Motor neuron (in vitro differentiated cells): ENCODE measurements at regions not wholly inside any gene's neighbourhood (a gene's known extent, or its start where the extent isn't known, plus 50 kb on each side); places are given as distances from the start of the nearest gene placed in this dataset.
"Not testable (repeated sequence)": the region's sequence is repeated elsewhere in the genome, so short reads cannot be mapped to it uniquely, and the experiment has no call there.

Experiments
- ATAC-seq, 8 experiments: fragments of 200-7000 bp; cut with Tn5 transposase; replicated peaks in 6 of 8; 2 replicates each; pipeline ENCODE4 v1.8.0; 2021; ENCODE audit warnings: mild to moderate bottlenecking in 8 of 8, moderate library complexity in 8 of 8
- H3K27ac ChIP-seq, 2 donors: fragments of 250-450 bp; sonication (Bioruptor Pico); 2 replicates each; pipeline ENCODE4 v1.9.0; 2021; ENCODE audit warnings: antibody characterized with exemption in 2 of 2, mild to moderate bottlenecking in 2 of 2, moderate library complexity in 1 of 2
- H3K4me1 ChIP-seq, 2 donors: fragments of 250-450 bp; sonication (Bioruptor Pico); replicated peaks in 1 of 2; 2 replicates each; pipeline ENCODE4 v1.6.1; 2021; ENCODE audit warnings: antibody characterized with exemption in 2 of 2, mild to moderate bottlenecking in 2 of 2, moderate library complexity in 1 of 2
- H3K4me3 ChIP-seq, 5 donors: fragments of 250-450 bp; sonication (Bioruptor Pico); 2 replicates each; pipeline ENCODE4 v1.9.0; 2021; ENCODE audit warnings: antibody characterized with exemption in 5 of 5, mild to moderate bottlenecking in 5 of 5, moderate library complexity in 4 of 5
- WGBS, 10 experiments: fragments of 450-650 bp; shearing (Covaris generic); methylation state at CpG; one replicate each; pipeline ENCODE4 v1.0.0; 2022; 5-methylcytosine and 5-hydroxymethylcytosine counted together
- in situ Hi-C, 9 experiments: fragments of 400-800 bp; cut with MboI; loops; one replicate each; pipeline ENCODE4 v1.15.0; 2021; ENCODE audit warnings: low sequenced_read_pairs in 9 of 9, low pct_unique_long_range_greater_than_20kb in 2 of 9; ENCODE audit not compliant: unreplicated experiment in 9 of 9

DNA sequence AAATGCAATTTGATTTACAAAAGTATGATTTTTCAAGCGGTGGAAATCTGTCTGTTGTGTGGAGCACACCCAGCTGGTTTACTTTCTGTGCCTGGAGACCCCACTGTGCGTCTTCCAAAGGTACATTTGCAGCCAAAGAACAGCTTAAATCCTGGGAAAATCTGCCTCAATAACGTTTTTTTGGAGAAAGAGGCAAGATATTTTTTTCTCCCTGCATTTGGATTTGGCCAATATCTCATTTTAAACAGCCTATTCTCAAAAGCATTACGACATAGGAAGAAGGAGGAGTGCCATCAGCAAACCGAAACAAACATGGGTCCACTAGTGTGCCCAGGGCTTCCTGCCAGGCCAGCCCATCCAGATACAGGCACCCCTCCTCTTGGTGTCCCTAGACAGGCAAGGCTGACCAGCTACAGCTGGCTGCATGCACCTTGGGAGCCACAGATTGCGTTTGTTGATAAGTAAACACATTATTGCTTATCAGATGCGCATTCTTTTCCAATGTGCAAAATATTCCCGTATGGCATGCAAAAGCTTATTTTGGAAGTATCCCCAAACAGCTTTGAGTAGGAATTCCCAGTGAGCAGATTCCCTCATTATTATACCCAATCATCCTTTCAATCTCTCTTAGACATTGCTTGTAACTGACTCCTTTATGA is 184.5 kb upstream of the MARCKS start:
- WGBS, 10 experiments, result 0 to 88% (median 66%) methylated on average over 2 to 8 of the region's 8 CpGs; no CpG with 5 or more reads in 1 of the 10 experiments
- in situ Hi-C loops, result no loop called here
- peak in 3 of 8 experiments; percentile 75 to 86 (median 81) for ATAC-seq
- no peak overlapping the region for H3K4me3 ChIP-seq
- H3K27ac ChIP-seq, result no peak overlapping the region
- H3K4me1 ChIP-seq, result peaks cover 11 to 20% of the 10 kb centered on the region in 2 donors

DNA sequence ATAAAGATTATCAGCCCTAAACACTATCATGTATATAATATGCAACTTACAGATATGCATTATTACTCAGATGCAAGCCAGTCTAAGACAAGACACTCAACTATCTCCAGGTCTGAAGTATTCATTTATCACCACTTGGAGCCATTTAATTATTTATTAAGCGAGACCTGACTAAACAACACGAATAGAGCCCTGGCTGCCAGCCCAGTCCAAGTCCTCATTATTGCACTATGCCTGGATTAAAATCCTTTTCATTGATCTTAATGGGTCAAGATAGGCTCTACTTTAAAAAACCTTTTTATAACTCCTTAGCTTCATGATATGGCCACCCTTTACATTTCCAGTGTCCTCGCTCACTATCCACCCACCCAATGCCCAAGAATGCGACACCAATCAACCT is 183.1 kb upstream of the MARCKS start:
- no peak for ATAC-seq
- H3K27ac ChIP-seq, result no peak overlapping the region
- H3K4me3 ChIP-seq, result no peak overlapping the region
- 56 to 96% (median 92%) methylated on average over 1 to 4 of the region's 4 CpGs; no CpG with 5 or more reads in 2 of the 10 experiments for WGBS, 10 experiments
- in situ Hi-C loops, result no loop called here
- H3K4me1 ChIP-seq, result peaks cover 11 to 20% of the 10 kb centered on the region in 2 donors

DNA sequence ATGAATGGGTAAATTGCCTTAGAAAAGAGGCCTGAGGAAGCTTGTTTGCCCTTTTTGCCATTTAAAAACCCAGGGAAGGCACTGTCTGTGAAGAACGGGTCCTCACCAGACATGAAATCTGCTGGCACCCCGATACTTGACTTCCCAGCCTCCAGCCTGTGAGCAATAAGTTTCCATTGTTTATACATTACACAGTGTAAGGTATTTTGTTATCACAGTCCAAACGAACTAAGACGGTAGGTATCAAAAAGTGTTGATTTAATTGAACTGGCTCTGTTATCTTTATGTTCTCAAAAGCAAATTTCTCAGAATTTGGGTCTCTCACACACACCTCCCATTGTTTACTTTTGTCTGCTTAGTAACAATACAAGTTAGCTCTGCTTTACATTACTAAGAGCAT is 181.1 kb upstream of the MARCKS start:
- Histone ChIP-seq H3K27ac (no peak overlapping the region), H3K4me1 (peaks cover 11 to 20% of the 10 kb centered on the region in 2 donors), H3K4me3 (no peak overlapping the region)
- 79 to 100% (median 94%) methylated on average over 1 to 4 of the region's 4 CpGs; no CpG with 5 or more reads in 2 of the 10 experiments for WGBS, 10 experiments
- in situ Hi-C loops, result no loop called here
- no peak for ATAC-seq

DNA sequence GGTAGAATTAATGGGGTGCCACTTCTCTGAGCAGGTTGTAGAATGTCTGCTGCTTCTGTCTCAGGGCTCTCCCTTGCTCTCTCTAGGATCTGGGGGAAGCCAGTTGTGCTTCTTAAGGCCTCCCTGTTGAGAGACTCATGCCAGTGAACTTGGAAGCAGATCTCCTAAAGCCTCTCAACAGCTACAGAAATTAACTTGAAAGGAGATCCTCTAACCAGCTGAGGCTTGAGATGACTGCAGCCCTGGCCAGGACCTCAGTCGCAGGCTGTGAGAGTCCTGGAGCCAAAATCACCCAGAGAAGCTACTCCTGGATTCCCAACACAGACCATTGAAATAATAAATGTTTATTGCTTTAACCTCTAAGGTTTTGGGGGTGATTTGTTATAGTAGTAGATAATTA is 180.2 kb upstream of the MARCKS start:
- 80 to 100% (median 100%) methylated on average over 1 of the region's 1 CpG; no CpG with 5 or more reads in 6 of the 10 experiments for whole genome bisulfite sequencing, 10 experiments
- H3K4me3 ChIP-seq, result no peak overlapping the region
- no peak for ATAC-seq
- in situ Hi-C loops, result no loop called here
- no peak overlapping the region for H3K27ac ChIP-seq
- H3K4me1 ChIP-seq, result peaks cover 4 to 12% of the 10 kb centered on the region in 2 donors

DNA sequence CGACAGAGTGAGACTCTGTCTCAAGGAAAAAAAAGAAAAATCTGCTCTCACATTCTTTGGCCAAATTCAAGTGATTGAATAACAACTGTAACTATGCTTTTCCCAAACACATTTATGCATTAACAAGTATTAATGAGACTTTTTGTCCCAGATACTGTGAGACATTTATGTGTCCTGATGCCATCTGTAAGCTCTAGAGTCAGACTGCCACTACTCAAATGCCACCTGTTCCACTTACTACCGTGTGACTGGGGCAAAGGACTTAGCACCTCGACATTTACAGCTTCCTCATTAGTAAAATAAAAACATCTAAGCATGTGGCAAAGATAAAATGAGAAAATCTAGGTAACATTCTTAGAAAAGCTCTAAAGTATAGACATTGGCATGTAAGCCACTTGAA is 178.1 kb upstream of the MARCKS start:
- in situ Hi-C loops, result no loop called here
- WGBS, 10 experiments, result 40 to 100% (median 80%) methylated on average over 1 to 3 of the region's 3 CpGs; no CpG with 5 or more reads in 3 of the 10 experiments
- no peak overlapping the region for H3K27ac ChIP-seq
- no peaks in the 10 kb centered on the region for H3K4me1 ChIP-seq
- no peak for ATAC-seq
- no peak overlapping the region for H3K4me3 ChIP-seq

DNA sequence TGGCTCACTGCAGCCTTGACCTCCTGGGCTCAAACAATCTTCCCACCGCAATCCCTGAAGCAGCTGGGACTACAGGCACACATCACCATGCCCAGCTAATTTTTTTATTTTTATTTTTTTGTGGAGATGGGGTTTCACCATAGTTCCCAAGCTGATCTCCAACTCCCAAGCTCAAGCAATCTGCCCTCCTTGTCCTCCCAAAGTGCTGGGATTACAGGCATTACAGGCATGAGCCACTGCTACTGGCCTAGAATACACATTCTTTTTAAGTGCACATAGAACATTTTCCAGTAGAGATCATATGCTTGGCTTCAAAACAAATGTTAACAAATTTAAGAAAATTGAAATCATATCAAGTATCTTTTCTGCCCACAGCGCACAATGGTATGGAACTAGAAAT is 176.8 kb upstream of the MARCKS start:
- 47 to 100% (median 95%) methylated on average over 1 to 2 of the region's 2 CpGs for WGBS, 10 experiments
- no peak for ATAC-seq
- Histone ChIP-seq H3K4me3 (no peak overlapping the region), H3K4me1 (no peaks in the 10 kb centered on the region), H3K27ac (no peak overlapping the region)
- in situ Hi-C loops, result no loop called here

DNA sequence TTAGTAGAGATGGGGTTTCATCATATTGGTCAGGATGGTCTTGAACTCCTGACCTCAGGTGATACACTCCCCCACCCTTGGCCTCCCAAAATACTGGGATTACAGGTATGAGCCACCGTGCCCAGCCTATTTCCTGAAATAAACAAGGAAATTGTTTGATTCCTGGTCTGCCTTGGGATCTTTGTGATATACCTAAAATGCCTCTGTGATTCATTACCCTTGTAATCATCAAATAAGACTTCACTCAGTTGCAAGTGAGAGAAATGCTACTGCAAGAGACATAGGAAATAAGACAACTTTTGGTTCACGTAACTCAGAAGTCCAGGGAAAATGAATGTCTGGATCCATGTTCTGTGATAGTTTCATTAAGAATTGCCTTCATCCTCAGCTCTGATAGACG is 173.2 kb upstream of the MARCKS start:
- Histone ChIP-seq H3K4me3 (no peak overlapping the region), H3K27ac (no peak overlapping the region), H3K4me1 (no peaks in the 10 kb centered on the region)
- ATAC-seq, result no peak
- WGBS, 10 experiments, result 82 to 100% (median 93%) methylated on average over 1 to 3 of the region's 3 CpGs; no CpG with 5 or more reads in 2 of the 10 experiments
- in situ Hi-C loops, result no loop called here

DNA sequence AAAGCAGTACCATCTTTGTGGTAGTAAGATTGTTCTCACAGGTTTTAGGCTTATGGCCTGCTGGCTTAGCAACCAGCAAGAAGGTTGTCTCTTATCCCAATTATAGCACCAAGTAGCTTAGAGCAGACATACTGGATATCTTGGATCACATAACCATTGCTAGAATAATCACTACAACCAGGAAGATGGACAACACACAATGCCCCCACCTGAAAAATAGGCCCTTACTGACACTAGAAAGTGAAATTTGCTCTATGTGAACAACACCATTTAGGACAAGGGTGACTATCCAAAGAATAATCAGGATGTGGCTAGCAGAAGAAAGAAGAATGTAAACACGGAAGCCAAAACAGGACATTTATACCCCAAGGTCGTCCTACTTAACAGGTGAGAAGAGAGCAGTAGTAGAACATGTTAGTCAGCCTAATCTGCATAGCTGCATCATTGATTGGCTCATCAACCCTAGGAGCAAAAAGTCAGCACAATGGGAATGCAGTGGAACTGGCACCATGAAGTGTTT is 172.7 kb upstream of the MARCKS start:
- no peaks in the 10 kb centered on the region for H3K4me1 ChIP-seq
- H3K27ac ChIP-seq, result no peak overlapping the region
- H3K4me3 ChIP-seq, result no peak overlapping the region
- WGBS, 10 experiments, result 50 to 100% (median 77%) methylated on average over 1 to 2 of the region's 2 CpGs; no CpG with 5 or more reads in 2 of the 10 experiments
- in situ Hi-C loops, result no loop called here
- ATAC-seq, result no peak

- H3K27ac ChIP-seq, result no peak overlapping the region
- WGBS, 10 experiments, result 71 to 100% (median 100%) methylated on average over 1 of the region's 1 CpG; no CpG with 5 or more reads in 3 of the 10 experiments
- ATAC-seq, result no peak
- no peaks in the 10 kb centered on the region for H3K4me1 ChIP-seq
- in situ Hi-C loops, result no loop called here
- H3K4me3 ChIP-seq, result no peak overlapping the region
Measured at GRCh38 chr6:113686049-113686448, 171.1 kb upstream of the MARCKS start.

GRCh38 chr6:113689620-113690019 is 167.5 kb upstream of the MARCKS start:
- H3K4me3 ChIP-seq, H3K4me1 ChIP-seq, in situ Hi-C loops, ATAC-seq, H3K27ac ChIP-seq: not testable (repeated sequence)
- 33 to 100% (median 97%) methylated on average over 1 to 3 of the region's 4 CpGs for WGBS, 10 experiments

DNA sequence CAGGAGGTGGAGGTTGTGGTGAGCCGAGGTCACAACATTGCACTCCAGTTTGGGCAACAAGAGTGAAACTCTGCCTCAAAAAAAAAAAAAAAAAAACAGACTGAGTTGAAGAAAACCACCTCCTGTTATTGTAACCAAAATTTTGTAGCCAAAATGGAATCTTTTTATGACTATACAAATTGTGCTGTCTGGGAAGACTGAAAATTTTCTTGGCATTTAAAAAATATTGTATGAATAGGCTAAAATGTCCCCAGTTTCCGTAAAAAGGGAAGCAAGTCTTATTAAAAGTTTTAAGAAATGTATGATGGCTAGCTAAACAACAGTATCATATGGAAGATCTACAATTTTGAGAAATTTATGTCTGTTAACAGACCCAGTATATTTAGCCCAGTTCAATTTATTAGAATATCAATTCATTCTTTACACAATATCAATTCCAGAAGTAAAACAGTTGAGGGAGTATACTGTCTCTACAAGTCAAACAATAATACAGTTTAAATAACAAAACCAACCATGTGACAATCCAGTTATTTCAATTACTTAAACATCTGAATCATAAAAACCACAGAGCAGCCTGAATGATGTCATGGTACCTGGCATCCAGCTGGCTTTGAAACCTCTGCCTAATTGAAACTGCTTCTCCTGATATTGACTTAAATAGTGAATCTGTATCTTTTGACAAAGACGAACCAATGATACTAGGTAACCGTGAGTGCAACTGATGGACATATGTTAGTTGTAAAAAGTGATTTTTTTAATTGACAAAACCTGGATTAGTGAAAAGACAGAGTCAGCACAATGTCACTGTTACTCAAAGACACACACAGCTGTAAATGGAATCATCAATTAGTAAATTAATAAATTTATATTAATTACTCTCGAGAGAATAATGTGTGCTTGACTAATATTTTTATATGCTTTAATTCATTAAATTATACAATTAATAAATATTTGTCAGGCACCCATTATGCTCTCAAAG is 166.6 kb upstream of the MARCKS start:
- in situ Hi-C loops, result no loop called here

GRCh38 chr6:113691260-113691656 is 165.9 kb upstream of the MARCKS start:
- in situ Hi-C loops, result no loop called here
- no peaks in the 10 kb centered on the region for H3K4me1 ChIP-seq
- ATAC-seq, result no peak
- 90 to 100% (median 97%) methylated on average over 2 to 4 of the region's 4 CpGs for WGBS, 10 experiments
- H3K4me3 ChIP-seq, result no peak overlapping the region
- H3K27ac ChIP-seq, result no peak overlapping the region

More for the DNA sequence above, 166.6 kb upstream of the MARCKS start:
- H3K4me1 ChIP-seq, result no peaks in the 10 kb centered on the region
- 32 to 100% (median 83%) methylated on average over 1 to 5 of the region's 5 CpGs for WGBS, 10 experiments
- no peak overlapping the region for H3K27ac ChIP-seq
- H3K4me3 ChIP-seq, result no peak overlapping the region
- ATAC-seq, result peak in 5 of 8 experiments; percentile 37 to 71 (median 60)

DNA sequence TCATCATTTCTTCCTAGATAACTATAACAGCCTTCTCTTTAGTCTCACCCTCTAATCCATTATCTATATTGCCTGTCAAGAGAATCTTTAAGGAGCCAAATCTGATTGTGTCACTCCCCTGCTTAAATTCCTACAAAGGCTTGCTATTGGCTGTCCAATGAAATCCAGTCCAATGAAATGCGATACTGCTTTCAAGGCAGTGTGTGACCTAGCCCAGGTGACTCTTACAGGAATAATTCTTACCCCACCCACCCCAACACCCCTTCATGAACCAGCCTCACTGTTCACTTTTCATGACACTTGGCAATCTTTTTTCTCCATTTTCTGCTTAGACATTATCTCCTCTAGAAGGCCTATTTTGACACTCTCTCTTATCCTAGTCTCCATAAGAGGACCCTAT is 163.3 kb upstream of the MARCKS start:
- in situ Hi-C loops, result no loop called here
- Histone ChIP-seq H3K4me3 (no peak overlapping the region), H3K27ac (no peak overlapping the region), H3K4me1 (no peaks in the 10 kb centered on the region)
- peak in 2 of 8 experiments; percentile 27 to 47 for ATAC-seq
- 100% methylated on average over 1 of the region's 1 CpG; no CpG with 5 or more reads in 7 of the 10 experiments for WGBS, 10 experiments
